M059J (cell line): ENCODE measurements at regions not wholly inside any gene's neighbourhood (a gene's known extent, or its start where the extent isn't known, plus 50 kb on each side); places are given as distances from the start of the nearest gene placed in this dataset.
"Not testable (repeated sequence)": the region's sequence is repeated elsewhere in the genome, so short reads cannot be mapped to it uniquely, and the experiment has no call there.

Experiments
- DNase-seq: peaks from one replicate; pipeline ENCODE4 v3.0.0-alpha.2; 2012; ENCODE audit warnings: low read depth

DNA sequence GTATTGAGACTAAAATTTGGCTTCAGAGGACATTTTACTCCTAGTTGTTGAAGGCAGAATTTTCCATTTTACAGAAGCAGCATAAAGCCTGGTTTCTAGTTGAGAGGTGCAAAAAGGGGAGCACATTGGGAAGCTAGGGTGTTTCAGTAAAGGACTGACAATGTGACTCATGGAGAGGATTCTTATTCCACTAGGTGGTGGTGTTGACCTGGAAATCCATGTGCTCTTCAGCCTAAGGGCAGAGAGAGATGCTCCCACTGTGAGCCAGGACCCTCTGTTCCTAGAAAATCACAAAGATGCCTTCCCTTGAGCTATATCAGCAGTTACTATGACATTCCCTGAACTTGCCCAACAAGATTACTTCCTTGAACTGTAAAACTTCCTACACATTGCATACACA lies 687.8 kb downstream of the IPMK start:
- peak; percentile 24 for DNase-seq

DNA sequence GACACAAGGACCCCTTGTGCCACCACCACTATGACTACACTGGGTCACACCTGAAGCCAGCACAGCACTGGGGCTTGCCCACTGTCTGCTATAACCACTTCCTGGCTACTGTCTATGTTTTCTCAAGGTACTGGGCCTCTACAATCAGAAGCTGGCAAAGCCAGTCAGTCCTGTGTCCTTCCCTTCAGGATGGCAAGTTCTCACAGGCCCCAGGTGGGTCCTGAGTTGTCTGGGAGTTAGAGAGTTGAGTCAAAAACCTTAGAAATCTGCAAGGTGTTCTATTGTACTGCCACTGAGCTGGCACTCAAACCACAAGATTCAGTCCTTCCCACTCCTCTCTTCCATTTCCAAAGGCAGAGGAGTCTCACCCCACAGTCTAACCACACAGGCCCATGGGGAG lies 705.5 kb downstream of the IPMK start:
- DNase-seq: no peak

DNA sequence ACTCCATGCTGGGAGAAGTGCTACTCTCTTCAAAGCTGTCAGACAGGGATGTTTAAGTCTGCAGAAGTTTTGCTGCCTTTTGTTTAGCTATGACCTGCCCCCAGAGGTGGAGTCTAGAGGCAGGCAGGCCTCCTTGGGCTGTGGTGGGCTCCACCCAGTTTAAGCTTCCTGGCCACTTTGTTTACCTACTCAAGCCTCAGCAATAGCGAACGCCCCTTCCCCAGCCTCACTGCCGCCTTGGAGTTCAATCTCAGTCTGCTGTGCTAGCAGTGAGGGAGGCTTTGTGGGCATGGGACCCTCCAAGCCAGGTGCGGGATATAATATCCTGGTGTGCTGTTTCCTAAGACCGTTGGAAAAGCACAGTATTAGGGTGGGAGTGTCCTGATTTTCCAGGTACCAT lies 715.9 kb downstream of the IPMK start:
- not testable (repeated sequence) for DNase-seq

DNA sequence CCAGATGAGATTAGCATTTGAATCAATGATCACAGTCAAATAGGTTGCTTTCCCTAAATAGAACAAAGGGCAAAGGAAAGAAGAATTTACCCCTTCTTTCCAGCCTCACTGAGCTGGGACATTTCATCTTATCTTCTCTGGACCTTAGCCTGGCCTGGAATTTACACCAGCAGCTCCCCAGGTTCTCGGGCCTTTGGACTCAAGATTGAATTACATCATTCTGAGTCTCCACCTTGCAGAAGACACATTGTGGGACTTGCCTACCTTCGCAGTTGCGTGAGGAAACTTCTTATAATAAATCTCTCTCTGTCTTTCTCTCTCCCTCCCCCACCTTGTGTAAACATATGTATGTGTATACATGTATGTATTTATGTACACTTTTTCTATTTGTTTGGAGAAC lies 732.4 kb downstream of the IPMK start:
- DNase-seq: no peak

DNA sequence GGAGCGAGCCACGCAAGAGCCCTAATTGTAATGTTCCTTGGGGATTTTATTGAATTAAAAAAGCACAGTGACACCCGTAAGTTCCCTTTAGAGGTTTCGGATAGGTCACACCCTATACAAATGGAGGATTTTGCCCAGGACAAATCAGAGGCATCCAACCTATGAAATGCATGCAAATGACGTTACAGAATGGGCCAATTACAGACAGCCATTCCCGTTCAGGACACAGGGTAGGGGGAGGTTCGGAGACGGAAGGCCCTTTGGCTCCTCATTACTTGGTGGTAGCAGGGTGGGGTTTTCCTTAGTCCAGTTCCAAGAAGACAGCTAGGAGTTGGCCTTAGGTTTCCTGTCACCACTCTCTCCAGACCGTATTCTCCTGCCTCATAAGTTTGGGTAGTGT lies 754.1 kb downstream of the IPMK start:
- no peak for DNase-seq

DNA sequence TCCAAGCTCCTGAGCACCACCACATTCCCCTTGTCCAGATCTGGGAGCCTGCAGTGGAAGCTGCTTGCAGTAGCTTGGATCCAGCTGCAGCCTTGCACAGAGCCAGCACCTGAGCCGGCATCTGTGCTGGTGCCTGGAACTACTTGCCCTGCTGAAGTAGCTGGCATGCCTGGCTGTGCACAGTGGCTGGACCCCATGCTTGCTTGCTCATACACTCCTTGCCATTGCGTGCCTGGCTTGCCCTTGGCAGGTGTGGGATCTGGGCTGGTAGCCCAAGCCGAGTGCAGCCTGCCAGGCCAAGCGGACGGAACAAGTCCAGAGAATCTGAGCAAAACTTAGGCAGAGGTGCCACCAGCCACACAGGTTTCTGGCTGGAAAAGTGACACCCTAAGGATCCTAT lies 759.9 kb downstream of the IPMK start:
- DNase-seq: no peak

DNA sequence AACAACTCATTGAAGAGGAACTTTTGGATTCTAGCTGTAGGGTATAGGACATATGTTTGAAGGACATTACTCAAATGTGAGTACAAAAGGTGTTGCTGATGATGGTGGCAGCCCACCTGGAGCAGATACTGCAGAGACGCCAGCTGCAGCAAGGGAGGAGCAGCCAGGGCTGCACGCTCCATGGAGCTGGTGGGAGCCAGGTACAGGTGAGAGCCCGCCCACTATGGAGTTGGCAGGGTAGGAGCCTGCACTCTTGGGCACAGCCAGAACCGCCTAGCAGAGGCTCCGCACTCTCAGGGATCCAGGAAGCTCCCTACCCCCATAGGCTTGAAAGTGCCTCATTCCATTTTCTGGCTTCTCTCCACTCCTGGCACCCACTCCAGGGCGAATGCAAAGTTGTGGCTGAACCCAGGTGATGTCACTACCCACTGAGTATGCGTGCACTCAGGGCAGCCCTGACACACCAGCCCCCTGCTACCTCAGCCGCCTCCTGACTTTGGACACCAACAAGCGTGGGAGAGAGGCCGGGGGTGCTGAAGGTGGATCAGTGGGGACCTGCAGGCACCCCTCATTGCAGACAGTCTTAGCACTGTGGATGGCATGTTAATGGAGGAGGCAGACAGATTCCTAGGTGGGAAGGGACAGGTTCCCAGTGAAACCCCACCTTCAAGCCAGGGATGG lies 761.1 kb downstream of the IPMK start:
- DNase-seq: no peak

DNA sequence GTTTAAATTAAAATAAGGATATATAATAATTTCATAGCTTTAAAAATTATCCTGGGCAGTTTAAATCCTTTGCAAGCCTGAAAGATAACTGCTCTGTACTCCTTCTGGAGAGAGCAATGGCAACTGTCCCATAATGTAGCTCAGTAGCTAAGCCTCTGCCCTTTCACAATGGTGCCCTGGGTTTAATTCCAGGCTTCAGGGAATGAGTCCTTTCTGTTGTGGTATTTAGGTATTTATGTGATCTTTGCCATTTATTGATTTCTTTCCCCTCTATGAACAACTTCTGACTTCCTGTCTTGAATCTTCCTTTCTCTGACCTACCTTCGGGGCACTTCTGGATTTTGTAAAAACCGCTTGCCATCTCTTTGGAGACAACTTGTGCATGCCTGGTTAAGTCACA lies 773.2 kb downstream of the IPMK start:
- no peak for DNase-seq

DNA sequence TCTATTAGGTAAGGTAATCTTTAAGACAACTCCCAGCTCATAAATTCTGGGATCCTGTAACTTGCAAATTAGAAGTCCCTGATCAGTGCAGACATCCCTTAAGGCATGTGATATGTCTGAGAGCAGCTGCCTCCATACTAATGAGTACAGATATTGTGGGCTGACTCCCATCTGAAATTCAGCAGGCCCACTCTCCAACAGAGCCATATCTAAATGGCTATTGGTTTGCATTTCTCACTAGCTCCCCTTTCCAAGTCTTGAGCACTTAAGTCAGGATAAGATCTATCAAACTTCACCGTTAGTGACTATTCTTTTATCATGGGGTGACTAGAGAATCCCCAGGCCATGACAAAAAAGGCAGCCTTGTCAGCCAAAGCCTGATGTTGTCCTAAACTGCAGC lies 785.4 kb downstream of the IPMK start:
- no peak for DNase-seq

DNA sequence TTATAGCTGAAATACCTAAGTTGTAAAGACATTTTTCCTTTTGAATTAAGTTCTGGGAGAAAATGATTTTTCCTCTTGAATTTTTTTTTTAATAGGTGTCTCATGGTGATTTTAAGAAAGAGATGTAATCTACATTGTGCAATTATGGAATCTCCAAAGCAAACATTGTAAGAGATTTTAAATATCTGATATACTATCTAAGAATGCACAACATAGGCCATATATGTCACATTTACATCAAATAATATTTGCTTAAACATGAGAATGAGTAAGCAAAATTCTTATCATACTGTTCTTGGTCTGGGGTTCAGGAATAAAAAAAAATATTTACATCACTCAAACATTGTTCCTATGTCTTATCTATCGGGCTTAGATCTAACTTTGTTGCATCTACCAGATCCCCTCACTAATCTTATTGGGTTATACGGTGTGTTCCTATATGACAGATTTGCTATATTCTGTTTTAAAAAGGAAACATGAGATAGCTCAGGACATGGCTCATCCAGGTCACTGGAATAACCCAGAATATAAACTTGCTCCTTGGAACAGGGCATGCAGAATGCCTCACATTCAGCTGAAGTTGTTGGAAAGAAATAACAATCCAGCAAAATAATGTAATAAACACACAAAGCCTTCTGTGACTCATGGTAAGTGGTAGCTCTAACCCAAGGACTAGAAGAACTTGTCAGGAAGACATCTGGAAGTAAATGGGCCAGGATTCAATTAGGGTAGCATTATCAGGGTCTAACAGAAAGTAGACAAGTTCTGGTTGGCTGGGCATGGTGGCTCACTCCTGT lies 794.7 kb downstream of the IPMK start:
- no peak for DNase-seq

DNA sequence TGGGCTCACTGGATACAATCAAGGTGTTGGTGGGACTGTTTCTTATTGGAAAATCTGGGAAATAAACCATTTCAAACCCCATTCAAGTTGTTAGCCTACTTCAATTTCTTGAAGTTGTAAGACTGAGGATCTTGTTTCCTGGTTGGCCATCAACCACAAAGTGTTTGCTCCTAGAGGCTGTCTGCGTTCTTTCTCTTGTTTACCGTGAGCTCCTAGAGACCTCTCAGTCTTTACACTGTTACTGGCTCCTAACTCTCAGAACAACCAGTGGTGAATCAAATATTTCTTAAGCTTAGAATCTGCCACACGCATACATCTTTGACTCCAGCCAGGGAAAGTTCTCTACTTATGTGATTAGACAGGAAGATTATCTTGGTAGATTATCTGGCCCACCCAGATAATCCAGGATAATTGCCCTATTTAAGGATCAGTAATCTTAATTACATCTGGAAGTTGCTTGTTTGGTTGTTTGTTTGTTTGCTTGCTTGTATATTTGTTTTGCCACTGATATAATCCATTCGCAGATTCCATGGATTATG lies 798.7 kb downstream of the IPMK start:
- DNase-seq: no peak

DNA sequence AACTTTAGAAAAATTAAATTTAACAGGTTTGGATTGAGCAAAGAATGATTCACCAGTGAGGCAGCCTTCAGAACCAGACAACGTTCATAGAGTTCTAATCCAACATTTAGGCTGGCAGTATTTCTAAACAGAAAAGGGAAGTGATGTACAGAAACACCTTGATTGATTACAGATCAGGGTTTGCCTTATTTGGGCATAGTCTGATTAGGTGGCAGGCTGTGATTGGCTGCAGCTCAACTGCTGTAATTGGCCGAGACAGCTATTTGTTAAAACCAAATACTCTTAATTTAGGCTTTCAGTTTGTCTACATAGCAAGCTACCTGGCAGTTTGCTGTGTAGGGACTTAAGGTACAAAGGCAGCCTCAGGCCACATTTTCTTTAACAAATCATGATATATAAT lies 802.5 kb downstream of the IPMK start:
- DNase-seq: no peak

DNA sequence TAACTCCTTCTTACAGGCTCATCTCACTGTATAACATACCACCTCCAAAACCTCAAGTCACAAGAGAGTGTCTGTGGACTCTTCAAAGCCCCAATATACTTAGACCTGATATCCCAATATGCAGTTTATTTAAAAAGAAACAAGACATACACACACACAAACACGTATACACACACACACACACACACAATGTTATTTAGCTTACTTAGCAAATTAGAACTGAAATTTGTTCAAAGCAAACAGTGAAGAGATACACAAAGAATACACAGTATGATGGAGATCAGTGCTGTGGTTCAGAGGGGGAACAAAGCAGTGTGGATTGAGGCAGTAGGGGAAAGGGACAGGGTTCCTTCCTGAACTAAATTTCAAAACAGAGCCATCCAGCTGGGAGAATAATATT lies 807.2 kb downstream of the IPMK start:
- DNase-seq: no peak

DNA sequence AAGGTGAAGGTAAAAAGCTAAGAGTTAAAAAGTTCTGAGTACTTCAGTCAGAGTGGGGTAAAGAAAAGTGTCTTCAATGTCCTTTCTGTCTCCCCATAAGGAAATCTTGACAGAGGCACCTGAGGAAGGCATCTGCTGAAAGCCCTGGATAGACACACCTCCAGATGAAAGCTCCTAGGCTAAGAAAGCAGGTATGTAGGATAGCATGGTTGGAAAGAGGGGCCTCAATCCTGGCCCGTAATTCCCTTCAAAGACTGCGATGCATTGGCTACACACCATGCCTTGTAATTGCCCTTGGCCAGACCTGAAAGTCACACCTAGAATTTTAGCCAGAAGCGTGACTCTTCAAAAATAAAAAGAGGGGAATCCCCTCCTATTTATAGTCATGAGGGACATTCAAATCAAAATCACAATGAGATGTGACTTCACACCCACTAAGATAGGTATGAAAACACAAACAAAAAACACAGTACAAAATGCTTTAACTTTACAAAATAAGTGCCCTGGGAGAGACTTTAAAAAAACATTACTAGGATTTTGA lies 809.7 kb downstream of the IPMK start:
- no peak for DNase-seq

DNA sequence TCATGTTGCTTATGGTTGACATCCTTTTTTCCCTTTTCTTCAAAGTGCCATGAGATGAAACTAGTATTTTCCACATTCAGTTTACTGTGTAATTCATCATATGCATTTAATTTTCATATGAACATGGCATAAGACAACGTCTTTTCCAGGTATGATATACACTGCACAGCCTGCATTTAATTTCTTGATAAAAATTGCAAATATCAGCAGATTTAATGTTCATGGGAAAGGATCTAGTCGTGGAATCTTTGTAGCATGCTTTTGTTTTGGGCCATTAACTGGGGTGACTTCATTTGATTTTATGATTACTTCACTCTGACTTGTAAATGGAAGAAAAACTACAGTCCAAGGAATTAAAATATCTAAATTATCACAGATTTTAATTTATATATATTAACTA lies 837.3 kb downstream of the IPMK start:
- no peak for DNase-seq

DNA sequence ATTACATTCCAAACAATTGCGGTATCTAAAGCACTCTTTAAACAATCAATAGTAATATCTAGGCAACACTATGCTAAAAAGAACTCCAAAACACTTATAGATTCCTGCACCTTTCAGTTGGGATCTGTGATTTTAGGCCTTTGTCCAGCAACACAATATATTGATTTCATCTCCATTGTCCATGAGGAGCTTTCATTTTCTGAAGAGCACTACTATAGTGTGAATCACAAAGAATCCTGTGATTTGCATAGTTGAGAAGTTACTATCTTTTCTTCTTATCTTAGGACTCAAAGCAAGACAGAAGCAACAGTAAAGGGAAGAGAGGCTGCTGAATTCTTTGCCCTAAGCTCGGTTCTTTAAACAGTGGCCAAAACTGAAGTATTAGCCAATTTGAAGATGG lies 846.8 kb downstream of the IPMK start:
- no peak for DNase-seq

DNA sequence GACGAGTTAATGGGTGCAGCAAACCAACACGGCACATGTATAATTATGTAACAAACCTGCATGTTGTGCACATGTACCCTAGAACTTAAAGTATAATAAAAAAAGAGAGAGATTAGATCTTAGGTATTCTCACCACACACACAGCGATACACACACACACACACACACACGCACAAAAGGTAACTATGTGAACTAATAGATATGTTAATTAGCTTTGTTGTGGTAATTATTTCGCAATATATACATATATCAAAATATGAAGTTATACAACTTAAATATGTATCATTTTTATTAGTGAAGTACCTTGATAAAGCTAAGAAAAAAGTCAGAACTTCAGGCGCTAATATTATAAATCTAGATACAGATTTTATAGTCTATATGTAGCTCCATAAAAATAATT lies 849.2 kb downstream of the IPMK start:
- DNase-seq: no peak

DNA sequence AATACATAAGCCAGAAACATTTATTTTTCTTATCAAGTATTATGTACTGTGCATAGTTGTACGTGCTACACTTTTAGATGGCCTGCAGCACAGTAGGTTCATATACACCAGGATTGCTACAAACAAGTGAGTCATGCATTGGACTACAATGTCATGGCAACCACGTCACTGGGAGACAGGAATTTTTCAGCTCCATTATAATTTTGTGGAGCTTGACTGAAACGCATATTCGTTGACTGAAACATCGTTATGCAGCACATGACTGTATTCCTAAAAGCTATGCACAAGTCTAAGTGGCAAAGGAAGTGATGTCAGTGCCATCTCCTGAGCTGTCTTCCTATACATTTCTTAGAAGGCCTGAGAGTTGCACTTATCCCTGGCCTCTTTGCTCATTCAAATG lies 871.8 kb downstream of the IPMK start:
- DNase-seq: peak; percentile 1

DNA sequence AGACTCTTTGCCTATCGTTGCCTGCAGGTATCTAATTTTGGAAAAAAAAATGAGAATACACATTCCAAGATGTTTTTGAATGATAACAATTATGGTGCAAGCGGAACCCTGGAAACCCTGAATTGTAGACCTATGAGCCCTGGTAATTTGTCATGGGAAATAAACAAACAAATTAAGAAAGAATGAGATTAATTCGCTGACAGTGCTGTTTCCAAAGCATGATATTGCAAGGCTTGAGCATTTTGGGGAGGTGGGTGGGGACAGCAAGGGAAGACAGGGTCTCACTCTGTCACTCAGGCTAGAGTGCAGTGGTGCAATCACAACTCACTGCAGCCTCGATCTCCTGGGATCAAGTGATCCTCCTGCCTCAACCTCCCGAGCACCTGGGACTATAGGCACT lies 900.3 kb downstream of the IPMK start:
- no peak for DNase-seq

DNA sequence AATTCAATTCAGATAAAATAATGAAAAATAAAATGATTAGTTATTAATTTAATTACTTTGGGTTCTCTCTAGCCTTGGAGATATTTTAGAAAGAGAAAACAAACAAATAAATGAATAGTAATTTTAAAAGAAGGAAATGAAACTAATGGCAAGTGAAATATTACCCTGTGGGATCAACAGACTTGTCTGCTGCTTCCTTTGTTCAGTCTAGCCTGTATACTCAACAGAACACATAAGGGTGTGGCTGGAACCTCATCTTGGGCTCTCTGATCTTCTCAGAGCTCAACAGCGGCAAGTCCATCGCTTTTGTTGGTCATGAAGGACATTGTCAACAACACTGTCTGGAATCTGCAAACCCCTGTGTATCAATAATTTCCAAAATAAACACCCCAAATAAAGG lies 904.9 kb downstream of the IPMK start:
- DNase-seq: no peak

DNA sequence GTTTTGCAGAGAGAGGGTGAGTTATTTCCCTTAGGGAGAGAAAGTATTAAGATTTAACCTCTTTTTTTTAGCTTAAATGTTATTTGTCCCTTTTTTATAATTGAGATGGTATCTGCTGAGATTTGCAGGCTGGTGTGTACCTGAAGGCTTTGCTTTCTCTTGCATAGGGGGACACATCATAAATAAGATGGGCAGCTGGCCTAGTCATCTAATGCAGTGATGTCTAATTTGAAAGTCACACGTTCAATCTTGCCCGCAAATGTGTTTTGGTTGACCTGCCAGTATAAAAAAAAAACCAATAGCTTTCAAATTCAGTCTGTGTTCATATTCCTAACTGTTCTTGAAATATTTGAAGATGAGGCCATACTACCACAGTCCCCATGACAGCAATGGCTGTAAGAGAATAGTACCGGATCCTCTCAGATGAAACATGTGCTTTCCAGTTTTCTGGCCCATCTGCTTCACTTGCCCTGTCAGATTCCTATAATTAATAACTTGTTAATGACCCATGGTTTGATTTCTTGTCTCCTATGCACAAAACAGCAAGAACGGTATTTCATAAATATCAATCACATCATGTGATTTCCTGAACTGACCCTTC lies 914.2 kb downstream of the IPMK start:
- no peak for DNase-seq

DNA sequence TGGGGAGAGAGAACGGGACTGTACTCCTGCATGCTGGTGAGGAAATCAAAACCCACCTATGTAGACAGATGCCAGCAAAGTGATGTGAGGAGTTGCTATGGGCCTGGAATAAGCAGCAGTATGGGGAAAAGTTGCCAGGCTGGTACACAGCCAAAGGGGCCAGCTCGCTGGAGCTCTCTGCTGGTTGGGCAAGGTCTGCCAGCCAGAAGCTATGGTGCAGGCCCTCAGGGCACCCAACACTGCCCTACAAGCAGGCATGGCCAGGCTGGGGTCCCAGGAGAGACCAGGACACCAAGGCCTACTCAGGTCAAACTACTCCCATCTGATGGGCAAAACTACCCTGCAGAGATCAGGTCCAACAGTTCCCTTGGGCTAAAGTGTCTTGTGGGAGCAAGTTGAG lies 916.6 kb downstream of the IPMK start:
- DNase-seq: no peak

DNA sequence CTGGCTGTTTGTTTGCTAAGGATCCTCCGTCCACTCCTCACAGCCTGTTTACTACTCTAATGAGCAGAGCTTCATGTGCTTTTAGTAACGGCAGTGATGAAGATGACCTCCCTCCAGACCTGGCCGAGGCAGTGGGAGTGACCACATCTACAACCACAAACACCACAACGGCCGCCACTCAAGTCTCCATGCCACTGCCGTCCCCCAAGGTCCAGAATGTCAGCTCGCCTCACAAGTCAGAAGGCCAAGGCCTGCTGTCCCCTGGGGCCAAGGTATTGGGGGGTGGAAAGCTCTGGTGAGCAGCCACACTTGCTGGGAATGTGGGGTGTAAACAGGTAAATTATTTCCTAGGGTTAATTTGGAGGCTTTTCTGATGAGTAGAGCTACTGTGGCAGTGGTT lies 926.4 kb downstream of the IPMK start:
- no peak for DNase-seq
